Stimulated activated naive CD8-positive, alpha-beta T cell treated with anti-CD3 and anti-CD28 coated beads, Interleukin-15, Interleukin-2, amounts not matched to agents 100 ng/mL and 50 ng/mL, for 24 hours (primary cell): ENCODE measurements at regions not wholly inside any gene's neighbourhood (a gene's known extent, or its start where the extent isn't known, plus 50 kb on each side); places are given as distances from the start of the nearest gene placed in this dataset.
"Not testable (repeated sequence)": the region's sequence is repeated elsewhere in the genome, so short reads cannot be mapped to it uniquely, and the experiment has no call there.

Source experiments
- H3K27ac Mint-ChIP-seq: one replicate; pipeline ENCODE4 v1.8.0; 2021; ENCODE audit warnings: mild to moderate bottlenecking, mixed read lengths
- H3K27me3 Mint-ChIP-seq: one replicate; pipeline ENCODE4 v1.8.0; 2021; ENCODE audit warnings: mixed read lengths
- H3K36me3 Mint-ChIP-seq: one replicate; pipeline ENCODE4 v1.8.0; 2021; ENCODE audit warnings: low read depth, mixed read lengths
- H3K4me1 Mint-ChIP-seq: one replicate; pipeline ENCODE4 v1.8.0; 2021; ENCODE audit warnings: low read depth, mixed read lengths
- H3K4me3 Mint-ChIP-seq: one replicate; pipeline ENCODE4 v1.8.0; 2021; ENCODE audit warnings: mild to moderate bottlenecking, mixed read lengths
- H3K9me3 Mint-ChIP-seq: one replicate; pipeline ENCODE4 v1.8.0; 2021; ENCODE audit warnings: mixed read lengths

DNA sequence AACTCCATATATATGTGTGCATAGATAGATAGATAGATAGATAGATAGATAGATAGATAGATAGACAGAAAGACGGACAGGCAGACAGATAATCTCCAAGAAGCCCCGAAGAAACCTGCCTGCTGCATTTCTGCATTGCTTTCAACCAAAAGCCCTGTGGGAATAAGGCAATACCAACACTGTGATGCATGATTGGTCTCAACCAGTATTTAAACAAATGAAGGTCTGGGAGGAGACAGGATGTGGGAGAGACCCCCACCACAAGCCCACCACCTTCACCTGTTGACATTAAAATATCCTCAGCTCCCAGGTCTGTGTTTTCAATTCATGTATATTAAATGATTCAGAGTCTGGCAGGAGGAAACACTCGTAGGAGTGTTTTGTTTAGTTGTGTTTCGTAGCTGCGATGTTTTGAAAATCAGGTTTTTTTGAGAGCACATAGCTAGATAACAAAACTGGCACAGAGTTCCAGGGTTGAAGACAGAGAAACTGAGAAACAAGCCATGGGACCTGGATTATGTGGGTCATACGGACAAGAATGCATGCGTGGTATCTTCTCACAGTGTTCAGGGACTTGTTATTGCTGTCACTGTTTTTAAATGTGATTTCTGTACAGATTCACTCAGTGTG lies 200.7 kb upstream of the AHR start:
- peaks cover 17% of the 10 kb centered on the region for H3K4me1 Mint-ChIP-seq
- no peaks in the 10 kb centered on the region for H3K27me3 Mint-ChIP-seq
- no peak overlapping the region for H3K27ac Mint-ChIP-seq
- H3K36me3 Mint-ChIP-seq = no peaks in the 10 kb centered on the region
- H3K9me3 Mint-ChIP-seq = no peaks in the 10 kb centered on the region
- H3K4me3 Mint-ChIP-seq = no peak overlapping the region

GRCh38 chr7:17098515-17098914 lies 199.9 kb upstream of the AHR start:
- Mint-ChIP-seq H3K27me3 (no peaks in the 10 kb centered on the region), H3K27ac (no peak overlapping the region), H3K4me3 (no peak overlapping the region), H3K9me3 (no peaks in the 10 kb centered on the region), H3K4me1 (peaks cover 17% of the 10 kb centered on the region), H3K36me3 (no peaks in the 10 kb centered on the region)

DNA sequence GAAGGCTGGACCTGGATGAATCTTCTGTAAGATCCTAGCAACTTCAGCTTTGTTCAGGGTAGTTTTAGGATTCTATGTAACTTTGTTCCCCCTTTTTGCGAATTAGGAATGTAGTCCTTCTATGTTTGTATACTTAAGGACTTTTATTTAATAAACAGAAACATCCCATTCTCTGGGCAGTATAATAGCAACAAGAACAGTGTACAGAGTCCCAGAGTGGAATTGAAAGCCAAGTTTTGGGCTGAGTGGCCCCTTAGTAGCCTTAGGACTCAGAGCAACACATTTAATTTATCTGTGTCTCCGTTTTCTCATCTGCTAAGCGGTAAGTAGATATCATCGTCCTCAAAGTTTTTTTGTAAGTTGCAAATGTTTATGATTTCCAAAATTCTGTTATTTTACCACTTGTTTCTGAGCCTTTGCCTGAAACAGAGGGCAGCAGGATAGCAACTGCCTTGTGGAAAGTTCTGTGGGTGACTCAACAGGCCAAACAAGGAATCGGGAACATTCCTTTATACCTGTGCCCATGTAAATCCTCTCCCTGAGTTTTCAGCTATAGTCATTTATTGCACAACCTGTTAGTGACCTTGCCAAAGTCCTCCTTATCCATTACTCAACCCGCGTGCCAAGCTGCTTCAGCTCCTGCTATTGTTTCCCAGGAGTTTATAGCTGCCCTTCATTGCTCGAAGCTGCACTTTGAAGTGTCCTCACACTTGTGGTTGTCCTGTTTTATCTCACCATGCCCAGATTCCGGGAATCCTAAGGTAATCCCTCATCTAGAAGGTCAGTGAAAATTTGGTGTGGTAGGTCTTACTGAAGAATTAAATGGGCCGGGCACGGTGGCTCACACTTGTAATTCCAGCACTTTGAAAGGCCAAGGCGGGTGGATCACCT lies 199.1 kb upstream of the AHR start:
- Mint-ChIP-seq H3K4me1 (peaks cover 17% of the 10 kb centered on the region), H3K9me3 (no peaks in the 10 kb centered on the region), H3K27ac (no peak overlapping the region), H3K4me3 (no peak overlapping the region), H3K36me3 (no peaks in the 10 kb centered on the region), H3K27me3 (no peaks in the 10 kb centered on the region)

GRCh38 chr7:17099974-17100509 lies 198.4 kb upstream of the AHR start:
- not testable (repeated sequence) for H3K36me3 Mint-ChIP-seq, H3K27ac Mint-ChIP-seq, H3K9me3 Mint-ChIP-seq, H3K27me3 Mint-ChIP-seq, H3K4me3 Mint-ChIP-seq
- peaks cover 17% of the 10 kb centered on the region for H3K4me1 Mint-ChIP-seq

GRCh38 chr7:17101207-17101696 lies 197.2 kb upstream of the AHR start:
- H3K4me1 Mint-ChIP-seq = peaks cover 17% of the 10 kb centered on the region
- H3K9me3 Mint-ChIP-seq = no peaks in the 10 kb centered on the region

DNA sequence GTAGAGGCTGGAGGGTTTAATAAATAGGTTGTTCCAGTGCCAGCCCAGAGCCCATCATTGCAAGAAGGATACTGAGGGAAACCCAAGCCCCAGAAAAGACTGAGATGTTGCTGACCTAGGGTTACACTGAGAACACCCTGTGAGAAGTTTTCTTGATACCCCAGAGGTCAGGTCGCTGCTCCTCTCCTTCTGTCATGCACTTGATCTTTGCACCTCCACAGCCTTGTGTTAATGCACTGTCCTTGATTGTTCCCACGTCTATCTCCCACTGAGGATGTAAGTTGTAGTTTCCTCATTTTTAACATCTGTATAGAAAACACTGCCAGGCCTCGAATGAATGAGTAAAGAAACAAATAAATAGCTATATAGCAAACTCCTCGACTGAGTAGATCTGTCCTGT lies 195.3 kb upstream of the AHR start:
- no peak overlapping the region for H3K27ac Mint-ChIP-seq
- no peak overlapping the region for H3K4me3 Mint-ChIP-seq
- H3K36me3 Mint-ChIP-seq = no peaks in the 10 kb centered on the region
- H3K4me1 Mint-ChIP-seq = peaks cover 3% of the 10 kb centered on the region
- no peaks in the 10 kb centered on the region for H3K27me3 Mint-ChIP-seq
- H3K9me3 Mint-ChIP-seq = no peaks in the 10 kb centered on the region

More at GRCh38 chr7:17101207-17101696, 197.2 kb upstream of the AHR start:
- Mint-ChIP-seq H3K27ac (no peak overlapping the region), H3K4me3 (no peak overlapping the region), H3K36me3 (no peaks in the 10 kb centered on the region), H3K27me3 (no peaks in the 10 kb centered on the region)

- H3K27ac Mint-ChIP-seq = no peak overlapping the region
- no peaks in the 10 kb centered on the region for H3K9me3 Mint-ChIP-seq
- no peaks in the 10 kb centered on the region for H3K36me3 Mint-ChIP-seq
- H3K4me3 Mint-ChIP-seq = no peak overlapping the region
- no peaks in the 10 kb centered on the region for H3K27me3 Mint-ChIP-seq
- H3K4me1 Mint-ChIP-seq = no peaks in the 10 kb centered on the region
Measured at GRCh38 chr7:17103984-17104383, 194.5 kb upstream of the AHR start.

- H3K4me3 Mint-ChIP-seq = no peak overlapping the region
- no peaks in the 10 kb centered on the region for H3K36me3 Mint-ChIP-seq
- no peaks in the 10 kb centered on the region for H3K27me3 Mint-ChIP-seq
- H3K4me1 Mint-ChIP-seq = no peaks in the 10 kb centered on the region
- H3K9me3 Mint-ChIP-seq = no peaks in the 10 kb centered on the region
- no peak overlapping the region for H3K27ac Mint-ChIP-seq
Measured at GRCh38 chr7:17104419-17104818, 194.0 kb upstream of the AHR start.

DNA sequence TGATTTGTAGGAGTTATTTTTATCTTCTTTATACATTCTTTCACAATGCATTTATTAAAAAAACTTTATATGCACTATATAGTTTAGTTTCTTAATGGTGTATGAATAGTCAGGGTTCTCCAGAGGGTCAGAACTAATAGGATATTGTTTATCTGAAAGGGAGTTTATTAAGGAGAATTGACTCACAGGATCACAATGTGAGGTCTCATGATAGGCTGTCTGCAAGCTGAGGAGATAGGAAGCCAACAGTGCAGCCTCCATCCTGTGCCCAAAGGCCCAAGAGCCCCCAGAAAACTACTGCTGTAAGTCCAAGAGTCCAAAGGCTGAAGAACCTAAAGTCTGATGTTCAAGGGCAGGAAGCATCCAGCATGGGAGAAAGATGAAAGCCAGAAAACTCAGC lies 192.8 kb upstream of the AHR start:
- Mint-ChIP-seq H3K4me3 (no peak overlapping the region), H3K36me3 (no peaks in the 10 kb centered on the region), H3K27ac (no peak overlapping the region), H3K4me1 (no peaks in the 10 kb centered on the region), H3K9me3 (no peaks in the 10 kb centered on the region), H3K27me3 (no peaks in the 10 kb centered on the region)

DNA sequence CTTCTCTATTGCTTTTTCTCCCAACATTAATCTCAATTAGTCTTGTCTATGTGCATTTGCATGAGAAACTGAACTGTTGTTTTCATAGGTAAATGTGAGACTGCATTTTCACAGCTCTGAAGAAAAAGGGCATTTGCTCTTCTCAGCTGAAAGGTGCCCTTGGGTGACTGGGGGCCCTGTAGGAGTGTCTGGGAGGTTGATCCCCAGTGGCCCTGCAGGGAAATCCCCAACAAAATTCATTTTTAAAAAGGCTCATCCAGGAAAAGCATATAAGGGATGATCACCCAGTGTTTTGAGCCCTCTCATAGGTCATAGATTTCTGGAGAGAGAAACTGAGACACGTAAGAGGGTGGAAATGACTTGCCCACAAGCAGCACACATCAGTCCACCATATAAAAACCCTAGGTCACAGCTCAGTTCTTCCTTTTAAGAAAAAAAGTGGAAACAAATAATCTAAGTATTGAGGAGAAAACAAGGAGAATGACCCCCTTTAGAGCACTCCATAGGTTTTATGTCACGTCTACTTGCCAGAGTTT lies 190.3 kb upstream of the AHR start:
- Mint-ChIP-seq H3K9me3 (no peaks in the 10 kb centered on the region), H3K4me3 (no peak overlapping the region), H3K36me3 (no peaks in the 10 kb centered on the region), H3K27ac (no peak overlapping the region), H3K27me3 (no peaks in the 10 kb centered on the region), H3K4me1 (no peaks in the 10 kb centered on the region)

- H3K27ac Mint-ChIP-seq = no peak overlapping the region
- H3K4me1 Mint-ChIP-seq = no peaks in the 10 kb centered on the region
- H3K4me3 Mint-ChIP-seq = no peak overlapping the region
- H3K9me3 Mint-ChIP-seq = no peaks in the 10 kb centered on the region
- H3K27me3 Mint-ChIP-seq = no peaks in the 10 kb centered on the region
- H3K36me3 Mint-ChIP-seq = no peaks in the 10 kb centered on the region
Measured at GRCh38 chr7:17109020-17109419, 189.4 kb upstream of the AHR start.

GRCh38 chr7:17113770-17114169 lies 184.7 kb upstream of the AHR start:
- H3K9me3 Mint-ChIP-seq, H3K36me3 Mint-ChIP-seq, H3K4me3 Mint-ChIP-seq: not testable (repeated sequence)

DNA sequence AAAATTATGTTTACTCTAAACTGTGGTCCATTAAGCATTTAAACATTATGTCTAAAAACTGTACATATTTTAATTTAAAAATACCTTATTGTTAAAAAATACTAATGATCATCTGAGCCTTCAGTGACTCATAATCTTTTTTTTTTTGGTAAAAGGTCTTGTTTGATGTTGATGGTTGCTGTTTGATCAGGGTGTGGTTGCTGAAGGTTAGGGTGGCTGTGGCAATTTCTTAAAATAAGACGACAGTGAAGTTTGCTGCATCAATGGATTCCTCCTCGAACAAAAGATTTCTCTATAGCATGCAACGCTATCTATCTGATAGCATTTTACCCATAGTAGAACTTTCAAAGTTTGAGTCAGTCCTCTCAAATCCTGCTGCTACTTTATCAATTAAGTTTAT lies 180.0 kb upstream of the AHR start:
- Mint-ChIP-seq H3K27ac (no peak overlapping the region), H3K36me3 (no peaks in the 10 kb centered on the region), H3K4me1 (peaks cover 27% of the 10 kb centered on the region), H3K9me3 (peaks cover 4% of the 10 kb centered on the region), H3K27me3 (no peaks in the 10 kb centered on the region), H3K4me3 (no peak overlapping the region)

More at GRCh38 chr7:17113770-17114169, 184.7 kb upstream of the AHR start:
- H3K27ac Mint-ChIP-seq, H3K27me3 Mint-ChIP-seq: not testable (repeated sequence)
- peaks cover 12% of the 10 kb centered on the region for H3K4me1 Mint-ChIP-seq

DNA sequence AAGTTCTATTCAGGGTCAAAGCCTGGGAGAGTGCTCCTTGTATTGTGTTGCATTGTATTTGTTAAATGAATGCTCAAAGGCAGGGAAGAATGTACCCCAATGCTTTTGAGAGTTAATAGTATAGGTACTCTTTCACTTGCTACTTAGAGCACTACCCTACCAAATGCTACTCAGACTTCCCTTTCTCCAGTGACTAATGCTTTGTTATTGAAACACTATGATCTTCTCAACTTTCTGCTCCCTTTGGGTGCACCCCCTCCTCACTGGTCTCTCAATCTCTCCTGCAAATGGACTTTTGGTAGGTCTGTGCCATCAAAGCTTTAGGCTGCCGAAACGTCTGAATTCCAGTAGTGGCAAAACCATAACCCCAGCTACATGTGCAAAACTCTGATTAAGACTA lies 177.7 kb upstream of the AHR start:
- Mint-ChIP-seq H3K27me3 (no peaks in the 10 kb centered on the region), H3K4me1 (peaks cover 29% of the 10 kb centered on the region), H3K27ac (no peak overlapping the region), H3K4me3 (no peak overlapping the region), H3K9me3 (no peaks in the 10 kb centered on the region), H3K36me3 (no peaks in the 10 kb centered on the region)

DNA sequence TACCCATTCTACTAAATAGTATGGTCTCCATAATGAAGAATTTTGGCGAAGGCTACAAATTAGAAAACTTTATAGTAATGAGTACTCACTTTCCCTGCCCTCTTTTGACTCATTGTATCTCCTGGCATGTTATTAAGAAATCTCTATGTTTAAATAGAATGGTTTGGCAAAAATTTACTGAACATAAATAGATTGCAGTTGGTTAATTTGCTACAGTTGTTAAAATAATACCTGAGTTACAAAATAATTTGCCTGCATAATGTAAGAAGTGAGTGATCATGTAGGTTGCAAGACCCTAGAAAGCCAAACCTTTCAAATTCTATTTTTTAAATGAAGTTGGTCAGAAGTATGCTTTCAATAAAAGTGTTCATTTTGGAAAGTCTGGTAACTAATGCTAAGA lies 176.8 kb upstream of the AHR start:
- Mint-ChIP-seq H3K9me3 (no peaks in the 10 kb centered on the region), H3K27me3 (no peaks in the 10 kb centered on the region), H3K36me3 (no peaks in the 10 kb centered on the region), H3K27ac (no peak overlapping the region), H3K4me1 (peaks cover 38% of the 10 kb centered on the region), H3K4me3 (no peak overlapping the region)
